HG02678 (cell line): ENCODE measurements at regions not wholly inside any gene's neighbourhood (a gene's known extent, or its start where the extent isn't known, plus 50 kb on each side); places are given as distances from the start of the nearest gene placed in this dataset.

ENCODE experiments used
- ATAC-seq: cut with Tn5 transposase; IDR thresholded peaks from one replicate; pipeline ENCODE4 v1.9.1; 2021; ENCODE audit warnings: mild to moderate bottlenecking, moderate library complexity; ENCODE audit not compliant: unreplicated experiment

- ATAC-seq: no peak
Measured at GRCh38 chr6:14849185-14849584, 396.7 kb upstream of the JARID2 start.

DNA sequence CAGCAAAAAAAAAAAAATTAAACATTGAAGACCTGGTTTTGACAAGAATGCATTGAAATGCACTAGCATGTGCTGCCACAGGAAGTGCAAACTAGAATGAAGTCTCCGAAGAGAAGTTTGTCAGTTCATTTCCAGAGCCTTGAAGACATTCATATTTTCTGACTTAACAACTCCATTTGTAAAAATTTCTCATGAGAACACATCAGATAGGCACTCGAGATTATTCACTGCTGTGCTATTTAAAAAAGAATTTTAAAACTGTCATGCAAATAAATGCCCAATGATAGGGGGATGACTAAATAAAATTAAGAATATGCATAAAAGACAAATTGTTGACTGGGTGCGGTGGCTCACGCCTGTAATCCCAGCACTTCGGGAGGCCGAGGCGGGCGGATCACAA is 394.6 kb upstream of the JARID2 start:
- ATAC-seq: no peak

DNA sequence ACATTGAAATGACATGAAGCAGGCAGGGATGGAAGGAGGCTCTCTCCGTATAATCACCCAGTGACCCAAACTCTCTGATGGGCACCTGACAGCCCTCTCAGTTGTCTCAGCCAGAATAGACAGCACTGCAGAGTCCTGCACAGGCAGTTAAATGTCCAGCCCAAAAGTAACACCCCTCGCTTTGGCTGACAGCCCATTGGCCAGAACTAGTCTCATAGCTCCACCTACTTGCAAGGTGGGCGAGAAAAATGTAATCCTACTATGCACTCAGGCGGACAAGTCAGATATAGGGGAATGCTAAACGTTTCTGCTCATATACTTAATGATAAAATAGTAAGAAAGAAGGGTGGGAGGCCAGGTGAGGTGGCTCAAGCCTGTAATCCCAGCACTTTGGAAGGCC is 393.5 kb upstream of the JARID2 start:
- no peak for ATAC-seq

DNA sequence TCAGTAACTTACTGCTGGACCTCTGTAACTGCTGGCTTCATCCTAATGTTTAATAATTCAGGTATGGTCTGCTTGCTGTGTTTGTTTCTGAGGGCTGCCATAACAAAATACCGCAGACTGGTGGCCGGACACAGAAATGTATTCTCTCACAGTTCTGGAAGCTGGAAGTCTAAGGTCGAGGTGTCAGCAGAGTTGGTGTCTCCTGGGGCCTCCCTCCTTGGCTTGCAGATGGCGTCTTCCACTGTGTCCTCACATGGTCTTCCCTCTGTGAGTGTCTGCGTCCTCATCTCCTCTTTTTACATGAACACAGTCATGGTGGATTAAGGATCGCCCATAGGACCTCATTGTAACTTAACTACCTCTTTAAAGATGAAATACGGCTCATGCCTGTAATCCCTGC is 389.7 kb upstream of the JARID2 start:
- no peak for ATAC-seq

DNA sequence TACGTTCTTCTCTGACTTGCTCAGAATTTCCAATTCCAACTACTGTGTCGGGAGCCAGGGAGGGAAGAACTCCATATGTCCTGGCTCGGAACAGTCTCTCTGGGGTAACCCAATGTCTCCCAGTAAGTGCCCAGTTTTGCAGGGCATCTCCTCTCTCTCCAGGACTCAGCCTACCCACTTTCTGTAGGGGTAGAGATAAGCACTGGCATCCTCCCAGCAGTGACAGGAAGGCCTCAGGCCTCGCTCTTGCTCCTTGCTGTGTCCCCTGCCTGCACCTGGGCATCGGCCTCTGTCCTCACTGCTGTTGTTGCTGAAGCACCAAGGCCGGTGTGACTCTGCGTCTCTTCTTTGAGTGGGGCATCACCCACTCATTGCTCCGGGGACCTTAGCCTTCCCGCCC is 388.9 kb upstream of the JARID2 start:
- no peak for ATAC-seq

DNA sequence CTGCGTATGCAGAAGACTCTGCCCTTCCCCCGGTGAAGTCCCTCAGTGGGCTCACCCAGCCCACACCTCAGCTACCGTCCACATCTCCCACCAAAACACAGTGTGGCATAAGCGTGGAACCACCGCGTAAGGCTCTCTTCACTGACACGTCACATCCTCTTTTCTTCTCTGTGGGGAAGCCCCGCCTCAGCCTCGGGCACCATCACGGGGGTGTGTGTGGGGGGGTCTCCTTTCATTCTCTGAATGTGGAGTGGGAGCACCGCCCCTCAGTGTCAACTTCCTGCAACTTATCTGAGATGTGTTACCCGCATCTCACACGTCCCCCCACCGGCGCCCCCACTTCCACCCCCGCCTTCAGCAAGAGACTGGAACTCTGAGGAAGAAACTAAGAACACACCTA is 388.4 kb upstream of the JARID2 start:
- ATAC-seq: peak; percentile 47

GRCh38 chr6:14858808-14859207 is 387.1 kb upstream of the JARID2 start:
- ATAC-seq: no peak

DNA sequence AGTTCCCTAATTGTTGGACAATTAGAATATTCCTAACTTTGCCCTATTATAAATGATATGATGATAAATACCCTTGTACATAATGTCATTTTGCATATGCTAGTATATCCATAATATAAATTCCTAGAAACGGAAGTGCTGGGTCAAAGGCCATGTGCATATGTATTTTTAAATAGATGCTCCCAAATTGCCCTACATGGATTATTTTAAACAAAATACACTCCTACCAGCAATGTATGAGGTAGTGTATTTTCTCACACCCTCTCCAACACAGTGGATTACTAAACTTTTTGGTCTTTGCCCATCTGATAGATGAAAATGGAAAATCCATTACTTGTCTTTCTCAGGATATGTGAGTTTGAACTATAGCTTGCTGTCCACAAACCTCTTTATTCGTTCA is 385.1 kb upstream of the JARID2 start:
- no peak for ATAC-seq

DNA sequence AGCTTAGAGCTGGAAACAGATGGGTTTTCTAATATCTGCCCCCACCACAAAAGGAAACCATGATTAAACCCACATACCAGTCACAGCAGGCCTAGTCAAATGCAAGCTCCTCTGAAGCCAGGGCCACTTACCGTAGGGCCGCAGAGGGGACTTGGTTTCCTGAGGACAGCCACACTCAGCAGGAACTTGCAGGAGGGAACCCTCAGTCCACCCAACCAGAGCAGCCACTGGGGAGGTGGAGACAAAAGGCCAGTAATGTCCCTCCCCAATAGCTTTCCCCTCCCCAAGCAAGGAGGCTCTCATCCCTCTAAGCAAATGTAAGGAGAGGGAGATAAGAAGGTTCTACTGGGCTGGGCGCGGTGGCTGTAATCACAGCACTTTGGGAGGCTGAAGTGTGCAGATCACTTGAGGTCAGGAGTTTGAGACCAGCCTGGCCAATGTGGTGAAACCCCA is 384.4 kb upstream of the JARID2 start:
- ATAC-seq: no peak

DNA sequence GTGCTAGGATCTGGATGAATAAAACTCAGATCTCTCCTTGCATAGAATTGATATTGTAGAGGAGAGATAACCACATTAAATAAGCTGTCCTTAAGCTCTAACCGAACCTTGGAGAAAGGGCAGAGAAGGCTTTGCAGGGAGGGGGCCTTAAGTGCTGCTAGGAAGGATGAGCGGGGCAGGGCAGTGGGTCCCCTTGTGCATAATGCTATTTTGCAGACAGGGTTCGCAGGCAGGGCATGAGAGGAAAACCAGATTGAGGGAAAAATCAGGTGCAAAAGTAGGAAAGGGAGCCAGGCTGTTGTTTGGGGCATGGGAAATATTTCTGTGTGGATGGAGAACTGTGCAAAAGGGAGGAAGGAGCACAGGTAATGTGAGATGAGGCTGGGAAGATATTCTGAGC is 383.0 kb upstream of the JARID2 start:
- ATAC-seq: no peak

DNA sequence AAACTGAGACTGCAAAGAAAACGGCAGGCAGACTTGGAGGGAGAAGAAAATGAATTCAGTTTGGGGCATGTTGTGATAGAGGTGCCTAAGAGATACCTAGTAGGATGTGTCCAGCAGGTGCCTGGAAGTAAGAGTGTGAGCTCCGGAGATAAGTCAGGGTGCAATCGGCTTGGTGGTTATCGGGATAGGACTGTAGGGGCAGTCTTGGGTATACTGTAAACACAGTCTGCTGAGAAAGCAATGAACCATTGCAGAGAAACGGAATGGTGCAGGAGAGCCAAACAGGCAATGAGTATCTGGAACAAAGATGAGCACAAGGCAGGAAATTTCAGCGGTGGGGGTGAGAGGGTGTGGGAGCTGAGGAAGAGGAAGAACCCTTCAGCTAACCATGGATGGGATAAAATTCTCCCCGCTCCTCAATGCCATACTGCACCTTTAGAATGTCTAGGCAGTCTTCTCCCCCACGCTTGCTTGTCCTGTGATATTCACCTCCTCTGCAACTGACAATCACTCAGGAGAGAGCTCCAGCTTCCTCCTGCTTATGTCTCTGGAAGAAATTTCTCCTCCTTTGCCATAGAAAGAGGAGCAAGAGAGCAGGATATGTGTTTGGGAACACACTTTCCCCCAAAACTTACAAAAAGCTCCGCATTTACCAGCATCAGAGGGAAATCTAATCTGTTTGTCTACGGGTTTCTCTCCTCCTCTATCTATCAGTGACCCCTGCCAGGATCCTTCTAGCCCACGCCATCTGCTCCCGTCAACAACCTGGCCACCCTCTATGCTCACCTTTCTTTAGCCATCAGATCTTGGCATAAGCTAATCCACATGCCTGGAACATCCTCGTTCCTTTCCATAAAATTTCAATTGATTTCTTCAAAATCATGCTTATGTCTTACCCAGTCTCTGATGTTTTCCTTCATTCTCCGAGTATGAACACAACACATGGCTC is 381.7 kb upstream of the JARID2 start:
- ATAC-seq: no peak

DNA sequence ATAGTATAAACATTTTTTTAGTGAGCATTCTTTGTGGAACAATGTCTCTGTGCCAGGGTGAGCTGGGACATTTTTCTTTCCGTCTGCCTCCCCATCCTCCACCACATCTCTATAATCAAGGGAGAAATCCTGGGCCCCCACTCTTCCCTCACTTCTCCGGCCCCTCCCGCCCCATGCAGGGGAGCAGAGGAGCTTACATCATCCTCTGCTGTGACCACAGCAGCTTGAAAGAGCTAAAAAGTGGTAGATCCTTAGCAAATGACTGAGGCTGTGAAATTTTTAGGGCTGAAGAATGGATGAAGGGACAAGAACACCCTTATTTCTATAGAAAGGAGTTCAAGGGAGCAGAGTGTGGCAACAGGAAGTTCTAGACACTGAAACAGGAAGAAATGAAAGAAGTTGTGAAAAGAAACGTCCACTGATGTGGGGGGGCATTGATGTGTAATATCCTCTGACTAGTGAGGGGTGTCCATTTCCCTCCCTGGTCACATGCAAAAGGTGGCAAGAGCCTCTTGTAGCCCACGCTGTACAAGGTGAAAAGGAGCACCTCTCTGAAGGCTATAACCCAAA is 380.3 kb upstream of the JARID2 start:
- no peak for ATAC-seq

GRCh38 chr6:14867802-14868201 is 378.1 kb upstream of the JARID2 start:
- ATAC-seq: no peak

- ATAC-seq: no peak
Measured at GRCh38 chr6:14871221-14871620, 374.6 kb upstream of the JARID2 start.

- ATAC-seq: no peak
Measured at GRCh38 chr6:14873101-14873500, 372.8 kb upstream of the JARID2 start.

- ATAC-seq: no peak
Measured at GRCh38 chr6:14873781-14874441, 372.0 kb upstream of the JARID2 start.

DNA sequence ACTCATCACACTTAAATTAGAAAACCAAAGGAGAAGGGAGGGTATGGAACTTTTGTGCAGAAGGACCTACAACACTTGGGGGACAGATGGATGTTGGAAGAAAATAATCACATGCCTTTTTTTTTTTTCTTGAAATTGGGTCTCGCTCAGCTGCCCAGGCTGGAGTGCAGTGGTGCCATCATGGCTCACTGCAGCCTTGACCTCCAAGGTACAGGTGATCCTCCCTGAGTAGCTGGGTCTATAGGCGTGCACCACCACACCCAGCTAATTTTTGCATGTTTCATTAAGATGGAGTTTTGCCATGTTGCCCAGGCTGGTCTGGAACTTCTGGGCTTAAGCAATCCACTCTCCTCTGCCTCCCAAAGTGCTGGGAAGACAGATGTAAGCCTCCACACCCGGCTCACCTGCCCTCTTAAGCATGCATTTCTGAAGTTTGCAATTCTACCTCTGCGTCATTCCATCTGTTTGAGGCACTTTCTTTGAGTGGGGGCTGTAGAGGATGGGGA is 370.8 kb upstream of the JARID2 start:
- no peak for ATAC-seq

- peak; percentile 67 for ATAC-seq
Measured at GRCh38 chr6:14875481-14876063, 370.3 kb upstream of the JARID2 start.

DNA sequence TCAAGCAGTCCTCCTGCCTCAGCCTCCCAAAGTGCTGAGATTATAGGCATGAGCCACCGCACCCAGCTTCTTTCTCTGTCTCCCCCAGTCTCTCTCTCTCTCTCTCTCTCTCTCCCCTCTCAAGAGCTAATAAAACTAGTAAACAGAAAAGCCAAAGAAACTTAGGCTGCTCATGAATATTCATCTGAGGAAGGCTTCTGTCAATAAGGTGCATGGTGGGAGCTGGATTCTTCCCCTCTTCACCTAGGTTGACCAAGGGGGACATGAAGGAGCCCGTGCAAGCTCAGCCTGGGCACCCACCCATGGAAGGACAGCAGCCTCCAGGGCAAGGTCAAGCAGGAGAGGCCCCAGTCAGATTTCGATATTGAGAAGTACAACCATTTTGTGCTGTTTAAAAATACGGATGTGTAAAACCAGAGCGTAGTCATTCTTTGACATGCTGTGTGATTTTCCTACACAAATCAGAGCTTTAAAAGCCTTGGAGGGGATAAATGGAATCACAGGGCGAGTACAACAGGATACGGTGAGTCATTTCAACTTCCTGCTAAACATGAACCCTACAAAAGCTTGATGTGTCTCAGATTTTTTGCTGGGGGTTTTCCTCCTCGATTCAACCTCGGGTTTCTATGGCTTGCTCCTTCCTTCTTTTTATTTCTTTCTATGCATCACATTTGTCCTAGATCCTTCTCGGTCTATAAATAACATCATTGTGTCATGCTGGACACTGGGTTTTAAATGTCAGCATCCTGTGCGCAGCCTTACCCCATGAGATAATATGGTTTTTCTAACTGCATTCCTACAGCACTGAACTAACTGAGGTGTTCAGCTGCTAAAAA is 368.9 kb upstream of the JARID2 start:
- peak; percentile 42 for ATAC-seq

DNA sequence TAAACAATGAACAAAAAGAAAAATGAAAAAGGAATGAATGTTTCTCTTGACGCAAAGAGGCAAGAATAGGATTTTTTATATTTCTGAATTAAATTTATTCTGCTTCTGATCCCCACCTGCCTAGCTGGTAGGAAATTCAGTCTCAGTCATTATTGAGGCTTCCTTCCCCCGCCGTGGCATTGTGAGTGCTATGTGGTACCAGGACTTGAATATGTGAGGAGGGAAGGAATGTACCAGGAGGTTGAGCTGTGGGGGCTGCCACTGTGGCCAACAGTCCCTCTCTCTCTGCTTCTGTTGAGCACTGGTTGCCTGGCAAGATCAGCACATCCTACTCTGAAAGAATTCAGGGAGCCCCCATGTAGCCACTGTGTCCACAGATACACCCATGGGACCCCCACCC is 368.1 kb upstream of the JARID2 start:
- ATAC-seq: no peak
